H9 (cell line): ENCODE measurements at regions not wholly inside any gene's neighbourhood (a gene's known extent, or its start where the extent isn't known, plus 50 kb on each side); places are given as distances from the start of the nearest gene placed in this dataset.

Experiments
- DNase-seq: peaks from one replicate; pipeline ENCODE4 v3.0.0-alpha.2; 2017
- H2AFZ ChIP-seq: one replicate; pipeline ENCODE4 v1.6.1; 2013; ENCODE audit warnings: mild to moderate bottlenecking, low read length, control low read depth, moderate library complexity
- H2AK5ac ChIP-seq: 2 replicates; pipeline ENCODE4 v1.6.1; 2013; ENCODE audit warnings: low read length, control low read depth, mixed read lengths; ENCODE audit not compliant: insufficient read length
- H2BK120ac ChIP-seq: one replicate; pipeline ENCODE4 v1.6.1; 2013; ENCODE audit warnings: low read depth, mild to moderate bottlenecking, low read length, control low read depth, inconsistent platforms; ENCODE audit not compliant: poor library complexity, severe bottlenecking
- H2BK12ac ChIP-seq: 2 replicates; pipeline ENCODE4 v1.6.1; 2013; ENCODE audit warnings: low read length, control low read depth, mixed read lengths, low read depth; ENCODE audit not compliant: insufficient read length
- H2BK15ac ChIP-seq: 2 replicates; pipeline ENCODE4 v1.6.1; 2013; ENCODE audit warnings: low read depth, low read length, control low read depth
- H2BK20ac ChIP-seq: one replicate; pipeline ENCODE4 v1.6.1; 2013; ENCODE audit warnings: low read depth, mild to moderate bottlenecking, low read length, control low read depth, inconsistent platforms; ENCODE audit not compliant: poor library complexity, severe bottlenecking
- H2BK5ac ChIP-seq: 2 replicates; pipeline ENCODE4 v1.6.1; 2013; ENCODE audit warnings: low read length, control low read depth, mixed read lengths; ENCODE audit not compliant: insufficient read length
- H3K14ac ChIP-seq: 2 replicates; pipeline ENCODE4 v1.6.1; 2013; ENCODE audit warnings: low read length, control low read depth; ENCODE audit not compliant: insufficient read depth
- H3K18ac ChIP-seq: 2 replicates; pipeline ENCODE4 v1.6.1; 2013; ENCODE audit warnings: low read depth, mild to moderate bottlenecking, mixed read lengths, low read length, control low read depth; ENCODE audit not compliant: insufficient read length
- H3K23ac ChIP-seq: 2 replicates; pipeline ENCODE4 v1.6.1; 2013; ENCODE audit warnings: low read length, control low read depth, mixed read lengths, low read depth; ENCODE audit not compliant: insufficient read length
- H3K23me2 ChIP-seq: 2 replicates; pipeline ENCODE4 v1.6.1; 2013; ENCODE audit warnings: low read depth, mild to moderate bottlenecking, mixed read lengths, low read length, control low read depth; ENCODE audit not compliant: insufficient read length, poor library complexity, severe bottlenecking
- H3K27ac ChIP-seq: 2 replicates; pipeline ENCODE4 v1.5.1; 2013; ENCODE audit warnings: low read length, control low read depth, mixed read lengths, low read depth; ENCODE audit not compliant: insufficient read length
- H3K27me3 ChIP-seq: 2 replicates; pipeline ENCODE4 v1.6.1; 2013; ENCODE audit warnings: low read length, control low read depth, inconsistent platforms; ENCODE audit not compliant: insufficient read depth
- H3K4ac ChIP-seq: 2 replicates; pipeline ENCODE4 v1.6.1; 2013; ENCODE audit warnings: low read depth, mild to moderate bottlenecking, control low read depth, inconsistent platforms, low read length, moderate library complexity
- H3K4me1 ChIP-seq: 2 replicates; pipeline ENCODE4 v1.6.1; 2013; ENCODE audit warnings: low read length, control low read depth, inconsistent platforms; ENCODE audit not compliant: insufficient read depth
- H3K4me2 ChIP-seq: 2 replicates; pipeline ENCODE4 v1.6.1; 2013; ENCODE audit warnings: low read length, control low read depth, mixed read lengths; ENCODE audit not compliant: insufficient read length, insufficient read depth
- H3K56ac ChIP-seq: 2 replicates; pipeline ENCODE4 v1.6.1; 2013; ENCODE audit warnings: low read depth, mild to moderate bottlenecking, mixed read lengths, low read length, control low read depth; ENCODE audit not compliant: insufficient read length
- H3K79me1 ChIP-seq: 2 replicates; pipeline ENCODE4 v1.6.1; 2013; ENCODE audit warnings: low read depth, mild to moderate bottlenecking, moderate library complexity, low read length, control low read depth, inconsistent platforms; ENCODE audit not compliant: insufficient read depth, poor library complexity, severe bottlenecking
- H3K79me2 ChIP-seq: 2 replicates; pipeline ENCODE4 v1.6.1; 2013; ENCODE audit warnings: low read length, control low read depth, inconsistent platforms; ENCODE audit not compliant: insufficient read depth
- H3K9ac ChIP-seq: 2 replicates; pipeline ENCODE4 v1.6.1; 2013; ENCODE audit warnings: low read length, control low read depth, mixed read lengths; ENCODE audit not compliant: insufficient read length; ENCODE audit errors: extremely low read depth
- H3K9me3 ChIP-seq: one replicate; pipeline ENCODE4 v1.6.1; 2013; ENCODE audit warnings: low read depth, low read length, inconsistent platforms; ENCODE audit not compliant: control insufficient read depth
- H3T11ph ChIP-seq: one replicate; pipeline ENCODE4 v1.6.1; 2013; ENCODE audit warnings: mild to moderate bottlenecking, low read length, control low read depth, inconsistent platforms
- H4K20me1 ChIP-seq: one replicate; pipeline ENCODE4 v1.6.1; 2013; ENCODE audit not compliant: control insufficient read depth, insufficient read length, insufficient read depth
- H4K5ac ChIP-seq: 2 replicates; pipeline ENCODE4 v1.6.1; 2013; ENCODE audit warnings: low read depth, mild to moderate bottlenecking, mixed read lengths, low read length, control low read depth; ENCODE audit not compliant: insufficient read length
- H4K8ac ChIP-seq: replicated peaks from 2 replicates; pipeline ENCODE4 v1.6.1; 2013; ENCODE audit warnings: low read length, control low read depth, mixed read lengths, low read depth; ENCODE audit not compliant: insufficient read length
- H4K91ac ChIP-seq: 2 replicates; pipeline ENCODE4 v1.6.1; 2013; ENCODE audit warnings: low read depth, mild to moderate bottlenecking, moderate library complexity, mixed read lengths, low read length, control low read depth; ENCODE audit not compliant: insufficient read length
- H3K27ac Mint-ChIP-seq, 3 experiments: 2 replicates in 2 of 3; 3 replicates in 1 of 3; pipeline ENCODE4 v1.8.0; 2020 to 2021; ENCODE audit warnings: mixed read lengths in 3 of 3, mild to moderate bottlenecking in 1 of 3, moderate library complexity in 1 of 3
- H3K27me3 Mint-ChIP-seq: 2 replicates; pipeline ENCODE4 v1.8.0; 2021; ENCODE audit warnings: low read depth, mild to moderate bottlenecking, moderate library complexity, mixed read lengths
- H3K36me3 Mint-ChIP-seq, 3 experiments: 2 replicates in 2 of 3; 3 replicates in 1 of 3; pipeline ENCODE4 v1.8.0; 2020 to 2021; ENCODE audit warnings: low read depth in 3 of 3, mixed read lengths in 3 of 3; ENCODE audit not compliant: insufficient read depth in 1 of 3
- H3K4me1 Mint-ChIP-seq, 2 experiments: 2 replicates each; pipeline ENCODE4 v1.8.0; 2020; ENCODE audit warnings: mixed read lengths in 2 of 2
- H3K4me3 Mint-ChIP-seq, 2 experiments: 2 replicates in 1 of 2; 3 replicates in 1 of 2; pipeline ENCODE4 v1.8.0; 2020 to 2021; ENCODE audit warnings: mild to moderate bottlenecking in 2 of 2, mixed read lengths in 2 of 2, moderate library complexity in 1 of 2
- H3K9me3 Mint-ChIP-seq, 2 experiments: 2 replicates in 1 of 2; 3 replicates in 1 of 2; pipeline ENCODE4 v1.8.0; 2020; ENCODE audit warnings: mild to moderate bottlenecking in 2 of 2, mixed read lengths in 2 of 2, moderate library complexity in 1 of 2
- whole genome bisulfite sequencing: extraction: QIAGEN DNeasy Blood & Tissue Kit; methylation state at CpG from one replicate; pipeline ENCODE4 v1.1.7; 2013; ENCODE audit warnings: missing lambda C conversion rate, low lambda C conversion rate, mixed read lengths; ENCODE audit not compliant: insufficient read length; ENCODE audit errors: extremely low coverage; 5-methylcytosine and 5-hydroxymethylcytosine counted together
- TF ChIP-seq, protein P1 (sequence below): fragments of 200-600 bp; sonication (generic); conservative IDR thresholded peaks from 3 replicates; pipeline ENCODE4 v1.8.0; 2021; ENCODE audit warnings: antibody characterized with exemption, mild to moderate bottlenecking

DNA sequence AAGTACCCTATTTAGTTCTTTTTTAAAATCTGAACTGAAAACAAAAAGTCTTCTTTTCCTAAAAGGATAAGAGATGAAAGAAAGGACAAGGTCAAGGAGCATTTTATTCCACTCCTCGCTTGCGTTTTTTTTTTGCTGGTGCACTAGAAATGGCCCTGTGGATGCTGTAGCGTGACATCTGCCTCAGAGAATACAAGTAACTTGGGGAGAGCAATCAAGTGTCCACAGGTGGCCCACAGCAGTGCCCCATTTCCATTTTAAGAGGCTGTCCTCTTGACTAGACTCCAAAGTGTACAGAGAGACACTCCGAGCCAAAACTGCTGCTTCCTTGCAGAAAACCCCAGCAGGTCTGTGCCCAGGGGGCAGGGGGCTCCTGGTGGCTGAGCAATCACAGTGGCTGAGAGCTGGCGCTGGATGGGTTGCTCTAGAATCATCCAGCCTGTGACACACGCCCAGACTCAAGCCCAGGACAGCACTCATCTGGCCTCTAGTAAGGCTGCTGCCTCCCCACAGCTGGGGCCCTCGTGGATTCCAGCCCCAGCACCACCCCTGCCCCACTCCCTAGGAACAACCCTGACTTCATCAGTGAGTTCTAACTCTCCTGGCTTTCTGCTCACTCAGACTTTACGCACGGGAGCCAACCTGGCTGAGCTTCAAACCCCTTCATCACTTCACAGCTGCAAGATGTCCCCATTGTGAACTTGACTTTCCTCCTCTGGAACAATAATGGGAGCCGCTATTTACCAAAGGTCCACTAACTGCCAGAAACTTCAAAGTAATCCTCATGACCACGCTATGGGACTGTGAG, 71.1 kb upstream of the SPATA12 start:
- H3K4me1 Mint-ChIP-seq, result peaks cover 19 to 26% of the 10 kb centered on the region in 2 experiments
- peaks cover 2% of the 10 kb centered on the region; the same call in 1 of the 2 replicates for H3K27me3 Mint-ChIP-seq
- no peaks in the 10 kb centered on the region for H3K9me3 Mint-ChIP-seq
- no peak overlapping the region for H2AFZ ChIP-seq
- no peaks in the 10 kb centered on the region for H3K36me3 Mint-ChIP-seq
- no peak overlapping the region for H3K4me2 ChIP-seq
- no peak overlapping the region for H2BK12ac ChIP-seq
- no peak overlapping the region for H4K8ac ChIP-seq
- H3K23ac ChIP-seq, result no peak overlapping the region
- H3K27me3 ChIP-seq, result no peaks in the 10 kb centered on the region
- WGBS, result no CpG with 5 or more reads among the region's 11 CpGs
- no peak for DNase-seq
- no peak overlapping the region for H4K5ac ChIP-seq
- no peak overlapping the region for H2BK120ac ChIP-seq
- H2AK5ac ChIP-seq, result no peak overlapping the region
- no peaks in the 10 kb centered on the region for H4K20me1 ChIP-seq
- no peak overlapping the region for H3K4ac ChIP-seq
- no peak overlapping the region for H2BK15ac ChIP-seq
- H3K9me3 ChIP-seq, result no peaks in the 10 kb centered on the region
- no peaks in the 10 kb centered on the region for H3K79me2 ChIP-seq
- no peak overlapping the region for H3K9ac ChIP-seq
- no peak overlapping the region for H4K91ac ChIP-seq
- no peak overlapping the region for H3K56ac ChIP-seq
- H3K18ac ChIP-seq, result no peak overlapping the region
- H3K4me1 ChIP-seq, result no peaks in the 10 kb centered on the region; the same call in 1 of the 2 replicates
- H3K79me1 ChIP-seq, result no peaks in the 10 kb centered on the region
- H2BK5ac ChIP-seq, result no peak overlapping the region
- no peak overlapping the region for H2BK20ac ChIP-seq
- H3T11ph ChIP-seq, result no peak overlapping the region
- H3K23me2 ChIP-seq, result no peaks in the 10 kb centered on the region
- no peak overlapping the region for H3K4me3 Mint-ChIP-seq
- H3K27ac Mint-ChIP-seq, result no peak overlapping the region
- no peak overlapping the region for H3K14ac ChIP-seq
- H3K27ac ChIP-seq, result no peak overlapping the region
- TF ChIP-seq, protein P1, sequence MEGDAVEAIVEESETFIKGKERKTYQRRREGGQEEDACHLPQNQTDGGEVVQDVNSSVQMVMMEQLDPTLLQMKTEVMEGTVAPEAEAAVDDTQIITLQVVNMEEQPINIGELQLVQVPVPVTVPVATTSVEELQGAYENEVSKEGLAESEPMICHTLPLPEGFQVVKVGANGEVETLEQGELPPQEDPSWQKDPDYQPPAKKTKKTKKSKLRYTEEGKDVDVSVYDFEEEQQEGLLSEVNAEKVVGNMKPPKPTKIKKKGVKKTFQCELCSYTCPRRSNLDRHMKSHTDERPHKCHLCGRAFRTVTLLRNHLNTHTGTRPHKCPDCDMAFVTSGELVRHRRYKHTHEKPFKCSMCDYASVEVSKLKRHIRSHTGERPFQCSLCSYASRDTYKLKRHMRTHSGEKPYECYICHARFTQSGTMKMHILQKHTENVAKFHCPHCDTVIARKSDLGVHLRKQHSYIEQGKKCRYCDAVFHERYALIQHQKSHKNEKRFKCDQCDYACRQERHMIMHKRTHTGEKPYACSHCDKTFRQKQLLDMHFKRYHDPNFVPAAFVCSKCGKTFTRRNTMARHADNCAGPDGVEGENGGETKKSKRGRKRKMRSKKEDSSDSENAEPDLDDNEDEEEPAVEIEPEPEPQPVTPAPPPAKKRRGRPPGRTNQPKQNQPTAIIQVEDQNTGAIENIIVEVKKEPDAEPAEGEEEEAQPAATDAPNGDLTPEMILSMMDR, result no peak
